Loucy (cell line): ENCODE measurements at regions not wholly inside any gene's neighbourhood (a gene's known extent, or its start where the extent isn't known, plus 50 kb on each side); places are given as distances from the start of the nearest gene placed in this dataset.

Experiments used
- H2AFZ ChIP-seq: fragments of 200-600 bp; sonication (generic); 2 replicates; pipeline ENCODE4 v1.6.0; 2016; ENCODE audit warnings: antibody characterized with exemption, mild to moderate bottlenecking, low read length, moderate library complexity
- H3F3A ChIP-seq: fragments of 200-600 bp; 2 replicates; pipeline ENCODE4 v1.6.0; 2016; ENCODE audit warnings: antibody characterized with exemption, low read depth, mild to moderate bottlenecking
- H3K27me3 ChIP-seq: fragments of 200-600 bp; sonication (generic); 2 replicates; pipeline ENCODE4 v1.6.1; 2014; ENCODE audit warnings: low read length, mild to moderate bottlenecking; ENCODE audit not compliant: insufficient read depth, poor library complexity, severe bottlenecking
- H3K36me3 ChIP-seq: fragments of 200-600 bp; sonication (generic); 2 replicates; pipeline ENCODE4 v1.6.1; 2016; ENCODE audit warnings: low read length; ENCODE audit not compliant: insufficient read depth
- H3K4me1 ChIP-seq: fragments of 200-600 bp; sonication (generic); 2 replicates; pipeline ENCODE4 v1.5.1; 2014; ENCODE audit warnings: low read length, mild to moderate bottlenecking; ENCODE audit not compliant: insufficient read depth, poor library complexity, severe bottlenecking
- H3K4me2 ChIP-seq: fragments of 200-600 bp; sonication (generic); 2 replicates; pipeline ENCODE4 v1.6.0; 2014; ENCODE audit warnings: antibody characterized with exemption, low read length, low read depth, mild to moderate bottlenecking; ENCODE audit not compliant: poor library complexity, severe bottlenecking
- H3K4me3 ChIP-seq: fragments of 200-600 bp; sonication (generic); 2 replicates; pipeline ENCODE4 v1.5.1; 2014; ENCODE audit warnings: low read length, mild to moderate bottlenecking, mixed read lengths; ENCODE audit not compliant: poor library complexity, severe bottlenecking
- H3K79me2 ChIP-seq: fragments of 200-600 bp; sonication (generic); 2 replicates; pipeline ENCODE4 v1.6.1; 2014; ENCODE audit warnings: low read length; ENCODE audit not compliant: insufficient read depth
- H3K9ac ChIP-seq: fragments of 200-600 bp; sonication (generic); 2 replicates; pipeline ENCODE4 v1.6.0; 2014; ENCODE audit warnings: mild to moderate bottlenecking, low read depth, low read length, moderate library complexity; ENCODE audit not compliant: poor library complexity, severe bottlenecking
- H3K9me2 ChIP-seq: fragments of 200-600 bp; sonication (generic); replicated peaks from 2 replicates; pipeline ENCODE4 v1.6.1; 2016; ENCODE audit warnings: low read depth, low read length, mixed read lengths
- H3K9me3 ChIP-seq: fragments of 200-600 bp; sonication (generic); 2 replicates; pipeline ENCODE4 v1.6.1; 2014; ENCODE audit warnings: mild to moderate bottlenecking, antibody characterized with exemption, low read length, low read depth; ENCODE audit not compliant: insufficient read depth
- H4K20me1 ChIP-seq: fragments of 200-600 bp; sonication (generic); 2 replicates; pipeline ENCODE4 v1.6.0; 2014; ENCODE audit warnings: antibody characterized with exemption, low read length, mild to moderate bottlenecking; ENCODE audit not compliant: insufficient read depth, poor library complexity, severe bottlenecking
- EZH2phosphoT487 ChIP-seq: fragments of 200-600 bp; IDR thresholded peaks from 2 replicates; pipeline ENCODE4 v1.6.1; 2018; ENCODE audit warnings: antibody characterized with exemption, mild to moderate bottlenecking, moderate library complexity, borderline replicate concordance
- TF ChIP-seq, protein P1 (sequence below): fragments of 200-600 bp; sonication (generic); conservative IDR thresholded peaks from 2 replicates; pipeline ENCODE4 v1.5.1; 2014; ENCODE audit warnings: mild to moderate bottlenecking, antibody characterized with exemption, low read length

DNA sequence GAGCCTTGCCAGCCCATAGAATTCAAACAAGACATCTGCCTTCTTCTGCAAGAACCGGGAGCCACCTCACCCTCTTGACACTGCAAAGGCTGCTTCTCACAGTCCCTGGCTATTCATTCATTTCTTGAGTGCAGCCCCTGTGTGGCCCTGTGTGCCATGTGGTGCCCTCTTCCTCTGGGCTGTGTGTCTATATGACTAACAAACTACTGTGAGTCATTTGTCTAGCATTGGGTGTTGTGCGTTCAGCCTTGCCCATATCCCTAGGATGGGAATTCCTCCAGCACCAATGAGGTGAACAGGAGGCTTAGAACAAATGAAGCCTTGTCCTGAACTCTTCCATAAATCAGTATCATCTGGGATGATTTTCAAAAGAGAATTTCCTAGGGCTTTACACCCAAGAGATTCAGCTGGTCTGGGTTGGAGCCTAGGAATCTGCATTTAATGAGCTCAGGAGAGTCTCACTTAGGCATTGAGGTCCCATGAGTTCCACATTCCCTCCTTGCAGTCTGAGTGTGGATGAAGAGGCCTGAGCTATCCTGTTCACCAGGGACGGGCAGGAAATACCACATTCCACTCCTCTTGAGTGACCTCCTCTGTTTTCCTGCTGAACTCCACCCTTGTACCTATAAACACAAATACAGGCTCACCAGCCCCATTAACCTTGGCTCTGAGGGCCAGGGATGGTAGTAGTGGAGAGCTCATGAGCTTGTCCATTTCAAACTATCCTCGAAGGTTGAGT lies 308.7 kb upstream of the N4BP1 start:
- TF ChIP-seq, protein P1, sequence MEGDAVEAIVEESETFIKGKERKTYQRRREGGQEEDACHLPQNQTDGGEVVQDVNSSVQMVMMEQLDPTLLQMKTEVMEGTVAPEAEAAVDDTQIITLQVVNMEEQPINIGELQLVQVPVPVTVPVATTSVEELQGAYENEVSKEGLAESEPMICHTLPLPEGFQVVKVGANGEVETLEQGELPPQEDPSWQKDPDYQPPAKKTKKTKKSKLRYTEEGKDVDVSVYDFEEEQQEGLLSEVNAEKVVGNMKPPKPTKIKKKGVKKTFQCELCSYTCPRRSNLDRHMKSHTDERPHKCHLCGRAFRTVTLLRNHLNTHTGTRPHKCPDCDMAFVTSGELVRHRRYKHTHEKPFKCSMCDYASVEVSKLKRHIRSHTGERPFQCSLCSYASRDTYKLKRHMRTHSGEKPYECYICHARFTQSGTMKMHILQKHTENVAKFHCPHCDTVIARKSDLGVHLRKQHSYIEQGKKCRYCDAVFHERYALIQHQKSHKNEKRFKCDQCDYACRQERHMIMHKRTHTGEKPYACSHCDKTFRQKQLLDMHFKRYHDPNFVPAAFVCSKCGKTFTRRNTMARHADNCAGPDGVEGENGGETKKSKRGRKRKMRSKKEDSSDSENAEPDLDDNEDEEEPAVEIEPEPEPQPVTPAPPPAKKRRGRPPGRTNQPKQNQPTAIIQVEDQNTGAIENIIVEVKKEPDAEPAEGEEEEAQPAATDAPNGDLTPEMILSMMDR = no peak
- no peak for TF ChIP-seq EZH2phosphoT487
- H3K9ac ChIP-seq = no peak overlapping the region
- no peaks in the 10 kb centered on the region for H3K4me1 ChIP-seq
- H3K79me2 ChIP-seq = no peaks in the 10 kb centered on the region
- no peak overlapping the region for H2AFZ ChIP-seq
- H3K9me2 ChIP-seq = no peaks in the 10 kb centered on the region
- H3K27me3 ChIP-seq = no peaks in the 10 kb centered on the region
- no peaks in the 10 kb centered on the region for H3K36me3 ChIP-seq
- no peaks in the 10 kb centered on the region for H4K20me1 ChIP-seq
- no peaks in the 10 kb centered on the region; the same call in 1 of the 2 replicates for H3K9me3 ChIP-seq
- no peak overlapping the region for H3K4me3 ChIP-seq
- no peaks in the 10 kb centered on the region for H3F3A ChIP-seq
- H3K4me2 ChIP-seq = no peak overlapping the region

DNA sequence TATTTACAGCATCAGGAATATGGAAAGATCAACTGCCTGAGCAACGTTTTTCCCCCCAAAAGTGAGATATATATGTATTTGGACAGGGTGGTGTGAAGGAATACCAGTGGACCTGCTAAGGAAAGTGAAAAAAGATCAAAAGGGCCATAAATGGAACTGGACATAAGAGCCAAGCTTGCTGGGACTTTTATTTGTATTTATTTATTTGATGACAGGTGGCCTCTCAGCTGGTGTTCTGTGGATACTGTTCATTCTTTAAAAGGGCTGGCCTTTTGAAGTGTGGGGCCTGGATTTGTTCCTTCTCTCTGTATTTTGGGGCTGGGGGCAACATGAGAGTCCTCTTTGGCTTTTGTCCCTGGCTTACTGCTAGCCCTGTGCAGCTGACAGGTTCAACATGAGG lies 306.6 kb upstream of the N4BP1 start:
- Histone ChIP-seq H3K4me2 (no peak overlapping the region), H3K27me3 (no peaks in the 10 kb centered on the region), H3K9ac (no peak overlapping the region), H4K20me1 (no peaks in the 10 kb centered on the region), H2AFZ (no peak overlapping the region), H3K9me2 (no peaks in the 10 kb centered on the region), H3K9me3 (no peaks in the 10 kb centered on the region; the same call in 1 of the 2 replicates), H3K4me3 (no peak overlapping the region), H3K4me1 (no peaks in the 10 kb centered on the region), H3K79me2 (no peaks in the 10 kb centered on the region), H3F3A (no peaks in the 10 kb centered on the region), H3K36me3 (no peaks in the 10 kb centered on the region)
- no peak for TF ChIP-seq EZH2phosphoT487
- TF ChIP-seq, protein P1 = no peak

DNA sequence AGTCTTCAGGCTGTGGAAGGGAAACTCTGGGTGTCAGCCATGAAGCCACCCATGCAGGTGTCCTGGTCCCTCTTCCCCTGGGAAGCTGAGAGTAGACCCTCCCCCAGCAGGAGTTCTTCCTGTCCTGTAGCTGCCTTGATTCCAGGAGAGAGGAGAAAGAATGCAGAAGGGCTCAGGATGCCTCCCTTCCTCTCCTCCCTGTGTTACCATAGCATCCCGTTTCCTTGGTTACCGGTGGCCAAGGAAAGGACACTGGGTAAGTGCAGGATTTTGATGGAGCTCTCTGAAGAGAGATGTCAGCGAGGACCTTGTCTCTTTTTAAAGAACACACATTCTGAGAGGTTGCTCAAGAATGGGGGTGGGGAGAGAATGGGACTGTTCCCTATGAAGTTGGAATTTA lies 304.1 kb upstream of the N4BP1 start:
- no peaks in the 10 kb centered on the region; the same call in 1 of the 2 replicates for H3K9me3 ChIP-seq
- no peak overlapping the region for H3K4me2 ChIP-seq
- H3K36me3 ChIP-seq = no peaks in the 10 kb centered on the region
- no peak overlapping the region for H2AFZ ChIP-seq
- H3K79me2 ChIP-seq = no peaks in the 10 kb centered on the region
- no peaks in the 10 kb centered on the region for H3K4me1 ChIP-seq
- H4K20me1 ChIP-seq = no peaks in the 10 kb centered on the region
- H3K27me3 ChIP-seq = no peaks in the 10 kb centered on the region
- no peaks in the 10 kb centered on the region for H3F3A ChIP-seq
- H3K4me3 ChIP-seq = no peak overlapping the region
- TF ChIP-seq, protein P1 = no peak
- TF ChIP-seq EZH2phosphoT487 = no peak
- H3K9ac ChIP-seq = no peak overlapping the region
- H3K9me2 ChIP-seq = no peaks in the 10 kb centered on the region
